H1 (cell line): ENCODE measurements at regions not wholly inside any gene's neighbourhood (a gene's known extent, or its start where the extent isn't known, plus 50 kb on each side); places are given as distances from the start of the nearest gene placed in this dataset.

ENCODE experiments used
- CTCF ChIA-PET: fragments of 300-600 bp; sonication (Branson Sonifier 250); formaldehyde crosslinking; loops from one replicate; lab custom pipeline; 2021; ENCODE audit not compliant: partially characterized antibody; lab: Charles Lee
- POLR2A ChIA-PET: fragments of 300-600 bp; sonication (Branson Sonifier 250); formaldehyde crosslinking; loops from one replicate; lab custom pipeline; 2021; ENCODE audit warnings: inconsistent platforms; ENCODE audit not compliant: partially characterized antibody; lab: Charles Lee
- DNase-seq, 2 experiments: peaks; one replicate each; pipeline versions ENCODE4 v3.0.0 to v3.0.0-alpha.2; 2010 to 2022; ENCODE audit warnings: low spot score in 2 of 2, low read depth in 1 of 2, mixed read lengths in 1 of 2
- FAIRE-seq: peaks from 2 replicates; lab custom pipeline; 2011; peaks lifted over from hg19 to GRCh38; lab: Jason Lieb, UNC
- H2AFZ ChIP-seq: 2 replicates; pipeline ENCODE4 v1.8.1; 2012; ENCODE audit warnings: low read length, inconsistent platforms
- H2AK5ac ChIP-seq: 2 replicates; pipeline ENCODE4 v1.6.1; 2013; ENCODE audit warnings: low read depth, low read length
- H2BK120ac ChIP-seq: replicated peaks from 2 replicates; pipeline ENCODE3; 2013; ENCODE audit warnings: low read depth, low read length, inconsistent platforms
- H2BK12ac ChIP-seq: 2 replicates; pipeline ENCODE4 v1.6.1; 2013; ENCODE audit warnings: low read depth, low read length
- H2BK15ac ChIP-seq: 2 replicates; pipeline ENCODE4 v1.6.1; 2013; ENCODE audit warnings: low read length
- H2BK20ac ChIP-seq: 2 replicates; pipeline ENCODE4 v1.6.1; 2013; ENCODE audit warnings: low read length
- H2BK5ac ChIP-seq: 2 replicates; pipeline ENCODE4 v1.6.1; 2013; ENCODE audit warnings: low read depth, low read length
- H3K14ac ChIP-seq: 2 replicates; pipeline ENCODE4 v1.6.1; 2013; ENCODE audit warnings: inconsistent platforms; ENCODE audit not compliant: insufficient read length
- H3K18ac ChIP-seq: 2 replicates; pipeline ENCODE4 v1.6.1; 2013; ENCODE audit warnings: low read length; ENCODE audit errors: extremely low read depth
- H3K23ac ChIP-seq: 2 replicates; pipeline ENCODE4 v1.6.1; 2013; ENCODE audit warnings: inconsistent platforms; ENCODE audit not compliant: insufficient read length
- H3K23me2 ChIP-seq: 2 replicates; pipeline ENCODE4 v1.6.1; 2013; ENCODE audit warnings: low read depth, low read length
- H3K27ac ChIP-seq: 2 replicates; pipeline ENCODE4 v1.6.1; 2011; ENCODE audit warnings: low read depth, low read length, inconsistent platforms
- H3K27me3 ChIP-seq, 4 experiments: replicated peaks in 1 of 4; 1 replicate in 1 of 4; 2 replicates in 3 of 4; pipeline versions ENCODE4 v1.6.1 to v1.8.1; 2011 to 2013; ENCODE audit warnings: low read length in 3 of 4, mild to moderate bottlenecking in 3 of 4, inconsistent platforms in 2 of 4, mixed read lengths in 2 of 4, moderate library complexity in 1 of 4; ENCODE audit not compliant: control insufficient read depth in 3 of 4, insufficient read depth in 3 of 4; ENCODE audit errors: extremely low read depth in 1 of 4
- H3K36me3 ChIP-seq, 4 experiments: 2 replicates each; pipeline versions ENCODE4 v1.6.1 to v1.8.1; 2011 to 2013; ENCODE audit warnings: mild to moderate bottlenecking in 4 of 4, low read length in 3 of 4, moderate library complexity in 2 of 4, control low read depth in 1 of 4, inconsistent platforms in 1 of 4; ENCODE audit not compliant: insufficient read depth in 4 of 4, control insufficient read depth in 2 of 4
- H3K4ac ChIP-seq: replicated peaks from 2 replicates; pipeline ENCODE3; 2013; ENCODE audit warnings: low read length, low read depth, mixed read lengths, inconsistent platforms; ENCODE audit not compliant: insufficient read length
- H3K4me1 ChIP-seq, 4 experiments: replicated peaks in 1 of 4; 1 replicate in 1 of 4; 2 replicates in 3 of 4; pipeline versions ENCODE4 v1.6.1 to v1.8.1; 2011 to 2013; ENCODE audit warnings: low read length in 3 of 4, inconsistent platforms in 2 of 4, mixed read lengths in 1 of 4; ENCODE audit not compliant: insufficient read depth in 4 of 4, control insufficient read depth in 3 of 4
- H3K4me2 ChIP-seq, 2 experiments: 2 replicates each; pipeline versions ENCODE4 v1.6.1 to v1.8.1; 2011 to 2013; ENCODE audit warnings: low read depth in 2 of 2, low read length in 2 of 2, control low read depth in 1 of 2, inconsistent platforms in 1 of 2, mild to moderate bottlenecking in 1 of 2; ENCODE audit not compliant: insufficient read depth in 1 of 2
- H3K4me3 ChIP-seq, 4 experiments: fragments of 200-600, 300-600 bp in 1 of 4; sonication (generic), shearing (Covaris generic), sonication (Bioruptor Twin) in 1 of 4; 2 replicates each; pipeline versions ENCODE4 v1.5.1 to v1.8.1; 2011 to 2016; ENCODE audit warnings: low read length in 4 of 4, low read depth in 3 of 4, control low read depth in 2 of 4, inconsistent platforms in 2 of 4, mild to moderate bottlenecking in 2 of 4, mixed read lengths in 1 of 4, moderate library complexity in 1 of 4; ENCODE audit not compliant: insufficient read depth in 2 of 4; ENCODE audit errors: extremely low read depth in 1 of 4
- H3K56ac ChIP-seq: replicated peaks from 2 replicates; pipeline ENCODE3; 2013; ENCODE audit warnings: low read depth, mild to moderate bottlenecking, mixed read lengths, low read length, inconsistent platforms; ENCODE audit not compliant: insufficient read length
- H3K79me1 ChIP-seq: 2 replicates; pipeline ENCODE4 v1.6.1; 2013; ENCODE audit warnings: low read depth, low read length, control low read depth
- H3K79me2 ChIP-seq, 2 experiments: 2 replicates each; pipeline versions ENCODE4 v1.6.1 to v1.8.1; 2012 to 2013; ENCODE audit warnings: low read length in 2 of 2, mild to moderate bottlenecking in 2 of 2, inconsistent platforms in 1 of 2; ENCODE audit not compliant: insufficient read depth in 2 of 2, control insufficient read depth in 1 of 2
- H3K9ac ChIP-seq, 4 experiments: replicated peaks in 1 of 4; 1 replicate in 1 of 4; 2 replicates in 3 of 4; pipeline versions ENCODE4 v1.6.1 to v1.8.1; 2011 to 2013; ENCODE audit warnings: low read depth in 3 of 4, low read length in 3 of 4, control low read depth in 2 of 4, mild to moderate bottlenecking in 2 of 4, moderate library complexity in 2 of 4, inconsistent platforms in 1 of 4; ENCODE audit errors: extremely low read depth in 1 of 4
- H3K9me3 ChIP-seq, 2 experiments: 2 replicates each; pipeline versions ENCODE4 v1.6.1 to v1.8.1; 2012 to 2013; ENCODE audit warnings: mild to moderate bottlenecking in 2 of 2, moderate library complexity in 2 of 2, control low read depth in 1 of 2, inconsistent platforms in 1 of 2, low read depth in 1 of 2, low read length in 1 of 2, mixed read lengths in 1 of 2; ENCODE audit not compliant: insufficient read depth in 2 of 2
- H4K20me1 ChIP-seq, 2 experiments: replicated peaks in 1 of 2; 2 replicates each; pipeline versions ENCODE3 to v1.8.1; 2011 to 2013; ENCODE audit warnings: inconsistent platforms in 2 of 2, low read length in 2 of 2, mild to moderate bottlenecking in 1 of 2; ENCODE audit not compliant: insufficient read depth in 2 of 2, control insufficient read depth in 1 of 2
- H4K5ac ChIP-seq: 2 replicates; pipeline ENCODE4 v1.6.1; 2013; ENCODE audit warnings: low read length, low read depth, mixed read lengths, inconsistent platforms; ENCODE audit not compliant: insufficient read length
- H4K8ac ChIP-seq: 2 replicates; pipeline ENCODE4 v1.8.0; 2013; ENCODE audit warnings: mild to moderate bottlenecking, moderate library complexity, low read length, inconsistent platforms; ENCODE audit not compliant: insufficient read depth; ENCODE audit errors: extremely low read depth
- H4K91ac ChIP-seq: replicated peaks from 2 replicates; pipeline ENCODE3; 2013; ENCODE audit warnings: low read length, mixed read lengths, inconsistent platforms; ENCODE audit not compliant: insufficient read length
- CEBPB ChIP-seq: IDR thresholded peaks from 2 replicates; pipeline ENCODE4 v1.6.1; 2012; ENCODE audit warnings: low read depth, low read length
- CREB1 ChIP-seq: IDR thresholded peaks from 2 replicates; pipeline ENCODE4 v1.6.1; 2012; ENCODE audit warnings: inconsistent platforms
- GABPA ChIP-seq: IDR thresholded peaks from 2 replicates; pipeline ENCODE4 v1.6.1; 2011; ENCODE audit warnings: mild to moderate bottlenecking, low read length, moderate library complexity, borderline replicate concordance; ENCODE audit not compliant: insufficient read depth
- HDAC6 ChIP-seq: IDR thresholded peaks from one replicate; pipeline ENCODE4 v1.7.1; 2012; ENCODE audit warnings: low read depth, mild to moderate bottlenecking, inconsistent platforms, low read length, moderate library complexity
- KDM5A ChIP-seq: fragments of 200-600 bp; IDR thresholded peaks from 2 replicates; pipeline ENCODE4 v1.7.1; 2012; ENCODE audit warnings: mild to moderate bottlenecking, low read length, inconsistent platforms, mixed read lengths
- SRF ChIP-seq: IDR thresholded peaks from 2 replicates; pipeline ENCODE4 v1.6.1; 2011; ENCODE audit warnings: mild to moderate bottlenecking, low read depth, low read length, moderate library complexity
- TAF1 ChIP-seq: IDR thresholded peaks from 2 replicates; pipeline ENCODE4 v1.6.1; 2011; ENCODE audit warnings: mild to moderate bottlenecking, low read depth, low read length
- TEAD4 ChIP-seq: IDR thresholded peaks from 2 replicates; pipeline ENCODE4 v1.6.1; 2012; ENCODE audit warnings: low read depth, low read length, inconsistent platforms, mixed read lengths
- WGBS, 2 experiments: shearing (Covaris generic) in 1 of 2; methylation state at CpG; one replicate each; pipeline versions ENCODE4 v1.1.6 to v1.1.7; 2013 to 2015; ENCODE audit warnings: low lambda C conversion rate in 2 of 2, mixed read lengths in 2 of 2, inconsistent platforms in 1 of 2, low coverage in 1 of 2, missing lambda C conversion rate in 1 of 2; ENCODE audit not compliant: insufficient replicate concordance in 2 of 2, insufficient coverage in 1 of 2, insufficient read length in 1 of 2; ENCODE audit errors: extremely low coverage in 1 of 2, missing lambda C conversion rate in 1 of 2; 5-methylcytosine and 5-hydroxymethylcytosine counted together

DNA sequence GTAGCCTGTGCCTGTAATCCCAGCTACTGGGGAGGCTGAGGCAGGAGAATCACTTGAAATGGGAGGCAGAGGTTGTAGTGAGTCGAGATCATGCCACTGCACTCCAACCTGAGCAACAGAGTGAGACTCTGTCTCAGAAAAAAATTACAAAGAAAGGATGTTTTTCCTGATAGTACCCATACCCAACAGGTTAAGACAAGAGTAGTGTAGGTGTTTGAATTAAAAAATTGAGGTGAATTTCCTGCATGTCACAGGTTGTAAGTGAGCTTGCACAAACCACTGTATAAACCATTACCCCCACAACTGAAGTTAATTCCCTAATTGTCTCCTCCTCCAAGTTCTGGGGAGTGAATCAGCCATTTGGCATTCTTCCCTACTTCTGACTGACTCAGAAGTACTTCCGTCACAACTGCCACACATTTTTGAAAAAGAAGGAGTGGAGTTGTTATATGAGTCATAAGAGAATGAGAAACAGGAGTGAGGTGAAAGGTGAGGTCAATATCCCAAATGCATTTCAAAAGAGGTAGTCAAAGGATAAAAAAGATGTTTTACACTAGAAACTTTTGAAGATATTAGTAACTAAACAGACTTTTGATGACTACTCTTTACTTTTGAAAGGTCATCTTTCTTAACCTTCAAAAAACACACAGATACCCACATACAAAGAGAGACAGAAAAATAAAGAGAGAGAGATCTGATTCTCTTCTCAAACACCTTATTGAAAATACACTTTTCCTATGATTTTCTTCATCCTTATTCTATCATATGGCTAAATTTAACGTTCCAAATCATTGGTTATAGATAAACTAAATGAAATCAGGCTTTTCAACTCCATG is 134.5 kb downstream of the BTC start:
- no peak for DNase-seq
- no peak overlapping the region for H3K4me2 ChIP-seq
- H2BK15ac ChIP-seq: no peak overlapping the region
- no peak overlapping the region for H2AFZ ChIP-seq
- no peak overlapping the region for H3K9ac ChIP-seq
- WGBS, 2 experiments: 89% methylated on average over 3 of the region's 3 CpGs; no CpG with 5 or more reads in 1 of the 2 experiments
- no peaks in the 10 kb centered on the region for H4K20me1 ChIP-seq
- H2BK20ac ChIP-seq: no peak overlapping the region
- H3K23me2 ChIP-seq: no peaks in the 10 kb centered on the region
- H4K91ac ChIP-seq: no peak overlapping the region
- no peak overlapping the region for H4K8ac ChIP-seq
- H4K5ac ChIP-seq: no peak overlapping the region
- H2BK12ac ChIP-seq: no peak overlapping the region
- no peak overlapping the region for H3K4me3 ChIP-seq
- H3K79me2 ChIP-seq: no peaks in the 10 kb centered on the region
- H3K4me1 ChIP-seq: peaks cover 0 to 7% (median 1%) of the 10 kb centered on the region in 4 experiments; a peak in 2 of 7 replicates
- H3K56ac ChIP-seq: no peak overlapping the region
- no peak for TF ChIP-seq CREB1
- TF ChIP-seq SRF: no peak
- no peak for TF ChIP-seq KDM5A
- no peak for TF ChIP-seq TAF1
- TF ChIP-seq GABPA: no peak
- TF ChIP-seq HDAC6: no peak
- no peak for TF ChIP-seq CEBPB
- no peak for TF ChIP-seq TEAD4
- TF ChIP-seq, all 59 proteins: peak for 0
- no peak for FAIRE-seq
- Histone ChIP-seq H3K27me3 (no peaks in the 10 kb centered on the region), H3K4ac (no peak overlapping the region), H2AK5ac (no peak overlapping the region), H3K18ac (no peak overlapping the region), H2BK5ac (no peak overlapping the region), H3K79me1 (no peaks in the 10 kb centered on the region), H3K9me3 (no peaks in the 10 kb centered on the region), H3K36me3 (no peaks in the 10 kb centered on the region), H3K23ac (no peak overlapping the region), H2BK120ac (no peak overlapping the region), H3K14ac (no peak overlapping the region), H3K27ac (no peak overlapping the region)
- POLR2A ChIA-PET: no interaction called here
- CTCF ChIA-PET: interaction anchor here (0.6 to 1.5 kb wide), 2 partner anchors 17 to 1850 kb away, joined by 3 read pairs; no protein-coding TSS in a partner anchor
